ENCODE measurements at regions not wholly inside any gene's neighbourhood (a gene's known extent, or its start where the extent isn't known, plus 50 kb on each side); places are given as distances from the start of the nearest gene placed in this dataset.
A peak's percentile ranks its signal among the peaks of the same experiment; 100 is the strongest.

- TF ChIP-seq RAD21 (IDR thresholded peaks at IDR 0.05; ENCODE audit: low read depth) (no peak), TCF12 (IDR thresholded peaks at IDR 0.05; ENCODE audit: low read depth) (no peak), CREB1 (IDR thresholded peaks at IDR 0.05; ENCODE audit: low read depth) (no peak), YY1 (IDR thresholded peaks at IDR 0.05; ENCODE audit: low read depth) (no peak), CEBPB (IDR thresholded peaks at IDR 0.05) (no peak), TAF1 (IDR thresholded peaks at IDR 0.05; ENCODE audit: low read depth) (no peak)
Measured at GRCh38 chr7:97377713-97378112, 260.2 kb downstream of the SDHAF3 start.

DNA sequence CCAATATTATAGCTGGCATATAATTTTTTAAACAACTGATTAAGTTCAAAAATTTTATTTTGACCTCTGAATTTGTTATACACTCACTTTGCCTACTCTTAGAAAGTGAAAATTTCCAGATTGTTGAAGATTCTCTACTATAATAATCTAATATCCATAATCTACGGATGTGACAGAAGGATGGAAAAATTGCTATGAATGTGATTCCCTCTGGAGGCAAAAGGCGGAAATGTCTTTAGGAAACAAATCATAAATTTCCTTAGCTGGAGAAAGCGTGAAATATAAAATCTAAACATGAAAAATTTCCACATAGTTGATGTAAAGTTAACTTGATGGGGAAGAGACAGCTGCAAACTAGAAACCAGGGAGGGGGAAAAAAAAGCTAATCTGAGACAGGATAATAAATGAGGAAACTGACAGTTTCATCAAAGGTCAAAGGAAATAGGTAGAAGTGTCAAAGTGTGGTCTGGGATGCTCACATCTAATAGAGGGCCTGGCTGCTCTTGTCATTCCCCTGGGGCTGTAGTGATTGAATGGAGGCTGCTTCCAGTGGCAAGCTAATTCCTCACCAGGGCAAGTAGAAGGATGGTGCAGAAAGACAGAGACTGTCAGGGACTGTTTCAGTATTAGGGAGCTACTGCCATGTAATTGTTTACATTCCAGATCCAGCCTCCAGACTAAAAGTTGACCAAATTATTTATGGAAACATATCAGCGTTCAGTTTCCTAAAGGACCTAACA, 264.5 kb downstream of the SDHAF3 start:
- TF ChIP-seq YY1 (IDR thresholded peaks at IDR 0.05; ENCODE audit: low read depth), result no peak
- no peak for TF ChIP-seq REST (IDR thresholded peaks at IDR 0.05; ENCODE audit: low read depth)
- no peak for TF ChIP-seq TAF1 (IDR thresholded peaks at IDR 0.05; ENCODE audit: low read depth)
- no peak for TF ChIP-seq CREB1 (IDR thresholded peaks at IDR 0.05; ENCODE audit: low read depth)
- no peak for TF ChIP-seq ZBTB7A (IDR thresholded peaks at IDR 0.05; ENCODE audit: low read depth)
- no peak for TF ChIP-seq TEAD4 (IDR thresholded peaks at IDR 0.05)
- TF ChIP-seq EGR1 (IDR thresholded peaks at IDR 0.05), result no peak
- no peak for TF ChIP-seq RAD21 (IDR thresholded peaks at IDR 0.05; ENCODE audit: low read depth)
- TF ChIP-seq, protein P1, sequence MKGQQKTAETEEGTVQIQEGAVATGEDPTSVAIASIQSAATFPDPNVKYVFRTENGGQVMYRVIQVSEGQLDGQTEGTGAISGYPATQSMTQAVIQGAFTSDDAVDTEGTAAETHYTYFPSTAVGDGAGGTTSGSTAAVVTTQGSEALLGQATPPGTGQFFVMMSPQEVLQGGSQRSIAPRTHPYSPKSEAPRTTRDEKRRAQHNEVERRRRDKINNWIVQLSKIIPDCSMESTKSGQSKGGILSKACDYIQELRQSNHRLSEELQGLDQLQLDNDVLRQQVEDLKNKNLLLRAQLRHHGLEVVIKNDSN (IDR thresholded peaks at IDR 0.05), result no peak
- TF ChIP-seq FOXM1 (IDR thresholded peaks at IDR 0.05; ENCODE audit: borderline replicate concordance, low read depth), result no peak
- TF ChIP-seq NFIC (IDR thresholded peaks at IDR 0.05), result no peak

- no peak for TF ChIP-seq NFIC (IDR thresholded peaks at IDR 0.05)
- no peak for TF ChIP-seq ZBTB7A (IDR thresholded peaks at IDR 0.05; ENCODE audit: low read depth)
- no peak for TF ChIP-seq YY1 (IDR thresholded peaks at IDR 0.05; ENCODE audit: low read depth)
- TF ChIP-seq FOXM1 (IDR thresholded peaks at IDR 0.05; ENCODE audit: borderline replicate concordance, low read depth), result no peak
- TF ChIP-seq TCF12 (IDR thresholded peaks at IDR 0.05; ENCODE audit: low read depth), result no peak
- TF ChIP-seq, protein P1 (IDR thresholded peaks at IDR 0.05), result no peak
- no peak for TF ChIP-seq TEAD4 (IDR thresholded peaks at IDR 0.05)
- TF ChIP-seq CREB1 (IDR thresholded peaks at IDR 0.05; ENCODE audit: low read depth), result no peak
- TF ChIP-seq CEBPB (IDR thresholded peaks at IDR 0.05), result no peak
Measured at GRCh38 chr7:97390052-97390451, 272.6 kb downstream of the SDHAF3 start.

GRCh38 chr7:97390915-97391593, 273.6 kb downstream of the SDHAF3 start:
- TF ChIP-seq EGR1 (IDR thresholded peaks at IDR 0.05) (no peak), TEAD4 (IDR thresholded peaks at IDR 0.05) (no peak), ZBTB7A (IDR thresholded peaks at IDR 0.05; ENCODE audit: low read depth) (no peak), NFIC (IDR thresholded peaks at IDR 0.05) (no peak), RAD21 (IDR thresholded peaks at IDR 0.05; ENCODE audit: low read depth) (no peak), TCF12 (IDR thresholded peaks at IDR 0.05; ENCODE audit: low read depth) (no peak), EP300 (IDR thresholded peaks at IDR 0.05; ENCODE audit: borderline replicate concordance) (no peak), REST (IDR thresholded peaks at IDR 0.05; ENCODE audit: low read depth) (no peak), CEBPB (IDR thresholded peaks at IDR 0.05) (no peak), YY1 (IDR thresholded peaks at IDR 0.05; ENCODE audit: low read depth) (no peak), CREB1 (IDR thresholded peaks at IDR 0.05; ENCODE audit: low read depth) (no peak), FOXM1 (IDR thresholded peaks at IDR 0.05; ENCODE audit: borderline replicate concordance, low read depth) (no peak)
- TF ChIP-seq, protein P1 (IDR thresholded peaks at IDR 0.05), result no peak

DNA sequence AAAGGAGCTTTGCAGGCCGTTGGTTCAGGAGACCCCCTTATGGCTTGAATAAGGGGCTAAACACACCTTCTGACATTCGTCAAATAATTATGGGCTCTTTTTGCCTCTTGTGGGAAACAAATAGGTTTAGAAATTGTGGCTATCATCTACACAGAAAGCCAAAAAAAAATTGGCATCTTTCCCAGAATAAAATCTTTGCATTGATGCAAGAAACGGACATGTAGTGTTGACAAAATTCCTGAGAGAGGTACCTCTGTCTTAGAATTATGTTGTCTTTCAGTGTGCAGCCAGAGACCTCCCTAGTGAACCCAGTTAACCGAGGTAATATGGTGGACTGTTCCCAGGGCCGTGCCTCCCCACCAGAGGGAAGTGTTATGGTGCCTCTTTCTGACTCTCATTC, 283.9 kb downstream of the SDHAF3 start:
- TF ChIP-seq REST (IDR thresholded peaks at IDR 0.05; ENCODE audit: low read depth) (no peak), NFIC (IDR thresholded peaks at IDR 0.05) (0 out of 2 replicates have a peak, but pooled peaks have one; percentile 23)
